C4-2B (cell line): ENCODE measurements at regions not wholly inside any gene's neighbourhood (a gene's known extent, or its start where the extent isn't known, plus 50 kb on each side); places are given as distances from the start of the nearest gene placed in this dataset.

Source experiments
- H3K27ac ChIP-seq: fragments of 450-650 bp; 2 replicates; pipeline ENCODE4 v1.5.1; 2017
- ZFX ChIP-seq: fragments of 450-650 bp; IDR thresholded peaks from 2 replicates; pipeline ENCODE4 v1.6.1; 2017
- TF ChIP-seq, protein P1 (sequence below): fragments of 450-650 bp; conservative IDR thresholded peaks from 2 replicates; pipeline ENCODE4 v1.5.1; 2017; ENCODE audit warnings: mild to moderate bottlenecking

DNA sequence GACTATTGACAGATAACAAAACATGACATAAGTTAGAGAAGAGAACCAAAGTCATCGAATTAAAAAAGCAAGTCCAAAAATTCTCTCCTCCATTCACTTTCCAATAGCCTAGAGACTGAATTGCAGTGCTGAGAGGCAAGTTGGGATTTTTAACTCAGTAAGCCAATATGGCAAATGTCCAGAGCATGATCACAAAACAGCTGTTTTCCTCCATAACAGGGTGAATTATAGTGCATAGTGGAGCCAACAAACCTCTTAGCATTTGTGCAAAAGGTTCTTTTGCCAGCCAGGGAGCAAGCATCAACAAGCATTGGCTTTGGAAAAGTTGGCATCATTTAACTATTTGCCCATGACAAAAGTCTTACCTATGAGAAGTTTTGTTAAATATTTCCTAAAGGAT lies 458.8 kb upstream of the NOVA1 start:
- TF ChIP-seq, protein P1, sequence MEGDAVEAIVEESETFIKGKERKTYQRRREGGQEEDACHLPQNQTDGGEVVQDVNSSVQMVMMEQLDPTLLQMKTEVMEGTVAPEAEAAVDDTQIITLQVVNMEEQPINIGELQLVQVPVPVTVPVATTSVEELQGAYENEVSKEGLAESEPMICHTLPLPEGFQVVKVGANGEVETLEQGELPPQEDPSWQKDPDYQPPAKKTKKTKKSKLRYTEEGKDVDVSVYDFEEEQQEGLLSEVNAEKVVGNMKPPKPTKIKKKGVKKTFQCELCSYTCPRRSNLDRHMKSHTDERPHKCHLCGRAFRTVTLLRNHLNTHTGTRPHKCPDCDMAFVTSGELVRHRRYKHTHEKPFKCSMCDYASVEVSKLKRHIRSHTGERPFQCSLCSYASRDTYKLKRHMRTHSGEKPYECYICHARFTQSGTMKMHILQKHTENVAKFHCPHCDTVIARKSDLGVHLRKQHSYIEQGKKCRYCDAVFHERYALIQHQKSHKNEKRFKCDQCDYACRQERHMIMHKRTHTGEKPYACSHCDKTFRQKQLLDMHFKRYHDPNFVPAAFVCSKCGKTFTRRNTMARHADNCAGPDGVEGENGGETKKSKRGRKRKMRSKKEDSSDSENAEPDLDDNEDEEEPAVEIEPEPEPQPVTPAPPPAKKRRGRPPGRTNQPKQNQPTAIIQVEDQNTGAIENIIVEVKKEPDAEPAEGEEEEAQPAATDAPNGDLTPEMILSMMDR = no peak
- TF ChIP-seq ZFX = no peak
- no peak overlapping the region for H3K27ac ChIP-seq

DNA sequence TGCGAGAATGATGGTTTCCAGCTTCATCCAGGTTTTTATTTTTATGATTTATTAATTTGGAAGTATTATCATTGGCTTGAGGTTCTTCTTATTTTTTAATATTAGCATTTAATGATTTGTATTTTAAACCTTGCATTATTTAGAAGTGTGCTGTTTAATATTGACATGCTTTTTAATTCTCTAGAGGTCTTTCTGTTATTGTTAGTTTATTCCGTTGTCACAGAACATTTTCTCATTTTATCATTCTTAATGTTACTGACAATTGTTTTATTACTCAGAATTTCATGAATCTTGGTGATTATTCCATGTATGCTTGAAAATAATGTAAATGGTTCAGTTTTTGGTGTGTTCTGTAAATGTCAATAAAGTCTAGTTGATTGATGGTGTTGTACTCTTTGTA lies 463.5 kb upstream of the NOVA1 start:
- no peak overlapping the region for H3K27ac ChIP-seq
- TF ChIP-seq ZFX = no peak
- TF ChIP-seq, protein P1 = no peak

- no peak overlapping the region for H3K27ac ChIP-seq
- no peak for TF ChIP-seq ZFX
- TF ChIP-seq, protein P1 = no peak
These were observed 466.1 kb upstream of the NOVA1 start for GRCh38 chr14:27063959-27064358.

GRCh38 chr14:27065886-27066285 lies 468.1 kb upstream of the NOVA1 start:
- TF ChIP-seq ZFX = no peak
- TF ChIP-seq, protein P1 = no peak
- H3K27ac ChIP-seq = no peak overlapping the region

- TF ChIP-seq ZFX = no peak
- TF ChIP-seq, protein P1 = no peak
- no peak overlapping the region for H3K27ac ChIP-seq
These were observed 470.1 kb upstream of the NOVA1 start for GRCh38 chr14:27067961-27068360.

DNA sequence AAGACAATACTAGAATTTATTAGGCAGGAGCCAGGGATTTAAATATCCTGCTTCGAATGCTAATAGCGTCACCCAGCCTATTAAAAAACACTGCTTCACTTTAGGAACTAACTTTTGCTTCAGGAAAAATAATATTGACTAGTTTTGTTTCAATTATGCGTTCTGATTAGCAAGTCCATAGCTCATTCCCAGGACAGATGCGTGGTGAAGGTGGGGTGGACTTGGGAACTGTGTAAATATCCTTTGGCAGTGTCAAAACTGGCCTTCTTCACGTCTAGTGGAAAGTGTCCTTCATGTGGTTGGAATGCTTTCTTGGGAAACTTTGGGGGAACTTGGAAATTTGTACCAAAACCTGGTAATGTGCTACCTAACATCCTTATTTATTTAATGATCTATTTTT lies 474.8 kb upstream of the NOVA1 start:
- H3K27ac ChIP-seq = no peak overlapping the region
- TF ChIP-seq, protein P1 = no peak
- no peak for TF ChIP-seq ZFX

DNA sequence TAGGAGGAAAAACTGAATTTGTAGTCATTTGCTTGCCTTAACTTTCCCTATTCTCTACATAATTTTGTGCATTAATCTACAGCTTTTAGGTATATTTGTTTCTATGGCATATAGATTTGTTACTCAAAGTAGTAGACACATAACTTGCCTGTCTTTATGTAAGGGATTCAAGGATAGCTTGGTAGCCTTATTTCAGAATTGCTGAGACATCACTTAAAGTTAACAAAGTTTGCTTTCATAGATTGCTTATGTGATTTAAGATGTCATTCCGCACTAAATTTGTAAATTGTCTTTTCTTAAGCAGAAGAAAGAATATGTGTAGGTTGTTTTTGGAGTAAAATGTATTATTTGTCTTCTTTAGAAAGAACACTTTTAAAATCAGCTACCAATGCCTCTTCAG lies 477.7 kb upstream of the NOVA1 start:
- H3K27ac ChIP-seq = no peak overlapping the region
- TF ChIP-seq ZFX = no peak

DNA sequence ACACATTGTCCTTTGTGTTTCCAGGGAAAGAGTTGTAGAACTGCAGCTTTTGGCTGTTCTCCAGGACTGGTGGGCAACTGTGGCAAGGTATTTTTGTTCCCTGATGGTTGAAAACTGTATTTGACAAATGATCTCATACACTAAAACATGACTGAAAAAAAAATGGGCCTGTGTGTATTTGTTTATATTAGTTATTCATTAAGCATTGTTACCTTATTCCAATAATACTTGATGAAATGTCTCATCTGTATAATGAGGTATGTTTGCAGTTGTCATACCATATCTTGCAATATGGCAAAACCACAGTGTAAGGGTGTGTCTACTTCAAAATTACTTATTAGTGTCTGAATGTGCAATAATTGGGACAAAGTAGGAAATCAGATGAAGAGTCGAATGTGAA lies 479.4 kb upstream of the NOVA1 start:
- H3K27ac ChIP-seq = no peak overlapping the region
- TF ChIP-seq, protein P1 = no peak
- no peak for TF ChIP-seq ZFX
